ENCODE measurements at regions not wholly inside any gene's neighbourhood (a gene's known extent, or its start where the extent isn't known, plus 50 kb on each side); places are given as distances from the start of the nearest gene placed in this dataset.

GRCh38 chr4:123536225-123536624 is 139.6 kb downstream of the SPRY1 start:
- TF ChIP-seq POLR2A (IDR thresholded peaks at IDR 0.05; ENCODE audit: low read depth, low read length), result no peak
- no peak for TF ChIP-seq TAF1 (IDR thresholded peaks at IDR 0.05; ENCODE audit: borderline replicate concordance, low read depth, low read length)
- no peak for TF ChIP-seq POLR2AphosphoS5 (IDR thresholded peaks at IDR 0.05; ENCODE audit: low read depth, low read length)

Data from GM12892 (cell line).